ENCODE measurements at regions not wholly inside any gene's neighbourhood (a gene's known extent, or its start where the extent isn't known, plus 50 kb on each side); places are given as distances from the start of the nearest gene placed in this dataset.

- Histone ChIP-seq H3K4me1 (ENCODE audit: insufficient read depth, poor library complexity, severe bottlenecking) (no peaks in the 10 kb centered on the region), H3K27ac (ENCODE audit: poor library complexity, severe bottlenecking) (no peak overlapping the region), H3K4me3 (ENCODE audit: severe bottlenecking) (no peak overlapping the region), H3K36me3 (ENCODE audit: low read depth) (no peaks in the 10 kb centered on the region), H3K9me3 (ENCODE audit: severe bottlenecking) (no peaks in the 10 kb centered on the region), H3K27me3 (ENCODE audit: insufficient read depth, poor library complexity, severe bottlenecking) (peaks cover 5% of the 10 kb centered on the region)
- TF ChIP-seq CTCF (IDR thresholded peaks at IDR 0.05; ENCODE audit: poor library complexity, severe bottlenecking) = no peak
- no peak for ATAC-seq (ENCODE audit: low read depth)
- no peak for DNase-seq (ENCODE audit: low spot score)
These were observed 177.7 kb downstream of the PTN start for GRCh38 chr7:137165786-137166185.

GRCh38 chr7:137165241-137165640 is 178.3 kb downstream of the PTN start:
- Histone ChIP-seq H3K9me3 (ENCODE audit: severe bottlenecking) (no peaks in the 10 kb centered on the region), H3K27me3 (ENCODE audit: insufficient read depth, poor library complexity, severe bottlenecking) (no peaks in the 10 kb centered on the region), H3K4me1 (ENCODE audit: insufficient read depth, poor library complexity, severe bottlenecking) (no peaks in the 10 kb centered on the region), H3K4me3 (ENCODE audit: severe bottlenecking) (no peak overlapping the region), H3K27ac (ENCODE audit: poor library complexity, severe bottlenecking) (no peak overlapping the region), H3K36me3 (ENCODE audit: low read depth) (no peaks in the 10 kb centered on the region)
- TF ChIP-seq CTCF (IDR thresholded peaks at IDR 0.05; ENCODE audit: poor library complexity, severe bottlenecking) = no peak
- DNase-seq (ENCODE audit: low spot score) = no peak
- no peak for ATAC-seq (ENCODE audit: low read depth)

- H3K36me3 ChIP-seq (ENCODE audit: low read depth) = no peaks in the 10 kb centered on the region
- H3K4me3 ChIP-seq (ENCODE audit: severe bottlenecking) = no peak overlapping the region
- no peak for ATAC-seq (ENCODE audit: low read depth)
- H3K27me3 ChIP-seq (ENCODE audit: insufficient read depth, poor library complexity, severe bottlenecking) = no peaks in the 10 kb centered on the region
- no peaks in the 10 kb centered on the region for H3K4me1 ChIP-seq (ENCODE audit: insufficient read depth, poor library complexity, severe bottlenecking)
- no peak for TF ChIP-seq CTCF (IDR thresholded peaks at IDR 0.05; ENCODE audit: poor library complexity, severe bottlenecking)
- no peak overlapping the region for H3K27ac ChIP-seq (ENCODE audit: poor library complexity, severe bottlenecking)
- no peaks in the 10 kb centered on the region for H3K9me3 ChIP-seq (ENCODE audit: severe bottlenecking)
- no peak for DNase-seq (ENCODE audit: low spot score)
These were observed 179.3 kb downstream of the PTN start for GRCh38 chr7:137164251-137164650.

GRCh38 chr7:137160236-137160635 is 183.3 kb downstream of the PTN start:
- H3K9me3 ChIP-seq (ENCODE audit: severe bottlenecking) = no peaks in the 10 kb centered on the region
- no peak overlapping the region for H3K4me3 ChIP-seq (ENCODE audit: severe bottlenecking)
- H3K4me1 ChIP-seq (ENCODE audit: insufficient read depth, poor library complexity, severe bottlenecking) = no peaks in the 10 kb centered on the region
- H3K27me3 ChIP-seq (ENCODE audit: insufficient read depth, poor library complexity, severe bottlenecking) = no peaks in the 10 kb centered on the region
- ATAC-seq (ENCODE audit: low read depth) (no peak), DNase-seq (ENCODE audit: low spot score) (no peak)
- TF ChIP-seq CTCF (IDR thresholded peaks at IDR 0.05; ENCODE audit: poor library complexity, severe bottlenecking) = no peak
- no peaks in the 10 kb centered on the region for H3K36me3 ChIP-seq (ENCODE audit: low read depth)
- H3K27ac ChIP-seq (ENCODE audit: poor library complexity, severe bottlenecking) = no peak overlapping the region

- no peaks in the 10 kb centered on the region for H3K9me3 ChIP-seq (ENCODE audit: severe bottlenecking)
- no peaks in the 10 kb centered on the region for H3K36me3 ChIP-seq (ENCODE audit: low read depth)
- H3K27ac ChIP-seq (ENCODE audit: poor library complexity, severe bottlenecking) = no peak overlapping the region
- H3K27me3 ChIP-seq (ENCODE audit: insufficient read depth, poor library complexity, severe bottlenecking) = no peaks in the 10 kb centered on the region
- no peak overlapping the region for H3K4me3 ChIP-seq (ENCODE audit: severe bottlenecking)
- no peaks in the 10 kb centered on the region for H3K4me1 ChIP-seq (ENCODE audit: insufficient read depth, poor library complexity, severe bottlenecking)
- ATAC-seq (ENCODE audit: low read depth) = no peak
- no peak for TF ChIP-seq CTCF (IDR thresholded peaks at IDR 0.05; ENCODE audit: poor library complexity, severe bottlenecking)
- no peak for DNase-seq (ENCODE audit: low spot score)
These were observed 186.3 kb downstream of the PTN start for GRCh38 chr7:137157256-137157655.
